HEK293 (cell line): ENCODE measurements at regions not wholly inside any gene's neighbourhood (a gene's known extent, or its start where the extent isn't known, plus 50 kb on each side); places are given as distances from the start of the nearest gene placed in this dataset.
"Not testable (repeated sequence)": the region's sequence is repeated elsewhere in the genome, so short reads cannot be mapped to it uniquely, and the experiment has no call there.

Experiments used
- CTCF ChIA-PET: fragments of 350-600 bp; formaldehyde crosslinking; extraction: SDS; loops from one replicate; lab custom pipeline; 2021; ENCODE audit warnings: antibody characterized with exemption; lab: Yijun Ruan, JAX
- POLR2A ChIA-PET: fragments of 300-600 bp; formaldehyde crosslinking; extraction: SDS; loops from one replicate; lab custom pipeline; 2020; ENCODE audit warnings: antibody characterized with exemption, inconsistent platforms; lab: Yijun Ruan, JAX
- H3K27ac ChIP-seq: fragments of 200-500 bp; sonication (Bioruptor generic); 2 replicates; pipeline ENCODE4 v1.5.1; 2014; ENCODE audit warnings: low read depth, low read length, control low read depth, inconsistent platforms; ENCODE audit errors: extremely low read depth
- H3K36me3 ChIP-seq, 2 experiments: fragments of 200-500 bp in 1 of 2; sonication (Bioruptor generic) in 1 of 2; 1 replicate in 1 of 2; 2 replicates in 1 of 2; pipeline ENCODE4 v1.5.1; 2014 to 2017; ENCODE audit warnings: inconsistent platforms in 2 of 2, low read length in 2 of 2; ENCODE audit not compliant: control insufficient read depth in 2 of 2, insufficient read depth in 1 of 2
- H3K4me1 ChIP-seq: fragments of 200-500 bp; sonication (Bioruptor generic); 2 replicates; pipeline ENCODE4 v1.5.1; 2014; ENCODE audit warnings: mild to moderate bottlenecking, low read length, inconsistent platforms; ENCODE audit not compliant: control insufficient read depth, insufficient read depth
- H3K4me3 ChIP-seq: 2 replicates; pipeline ENCODE4 v1.5.1; 2011; ENCODE audit warnings: low read depth, mild to moderate bottlenecking, control low read depth, low read length, moderate library complexity
- H3K9me3 ChIP-seq: fragments of 200-500 bp; sonication (Bioruptor generic); 2 replicates; pipeline ENCODE4 v1.5.1; 2014; ENCODE audit warnings: low read depth, low read length, inconsistent platforms; ENCODE audit not compliant: control insufficient read depth, insufficient read depth
- ZBTB8A ChIP-seq: fragments of 450-650 bp; formaldehyde crosslinking; IDR thresholded peaks from 2 replicates; pipeline ENCODE4 v1.5.1; 2016; ENCODE audit warnings: missing biosample characterization, missing genetic modification characterization
- ZNF140 ChIP-seq: fragments of 450-650 bp; formaldehyde crosslinking; IDR thresholded peaks from 2 replicates; pipeline ENCODE4 v1.5.1; 2016; ENCODE audit warnings: missing biosample characterization, missing genetic modification characterization
- ZNF394 ChIP-seq: fragments of 450-650 bp; formaldehyde crosslinking; IDR thresholded peaks from 2 replicates; pipeline ENCODE4 v1.5.1; 2016; ENCODE audit warnings: missing biosample characterization, missing genetic modification characterization, mild to moderate bottlenecking, moderate library complexity, borderline replicate concordance
- ZNF426 ChIP-seq: fragments of 450-650 bp; formaldehyde crosslinking; IDR thresholded peaks from 2 replicates; pipeline ENCODE4 v1.5.1; 2017; ENCODE audit warnings: missing biosample characterization, missing genetic modification characterization, mild to moderate bottlenecking, inconsistent platforms, moderate library complexity
- ZNF518A ChIP-seq: fragments of 450-650 bp; formaldehyde crosslinking; conservative IDR thresholded peaks from 2 replicates; pipeline ENCODE4 v1.5.1; 2016; ENCODE audit warnings: low read depth, missing biosample characterization, missing genetic modification characterization
- ZNF555 ChIP-seq: fragments of 450-650 bp; formaldehyde crosslinking; conservative IDR thresholded peaks from 2 replicates; pipeline ENCODE4 v1.5.1; 2017; ENCODE audit warnings: missing biosample characterization, mild to moderate bottlenecking, missing genetic modification characterization, inconsistent platforms
- ZNF558 ChIP-seq: fragments of 450-650 bp; formaldehyde crosslinking; IDR thresholded peaks from 2 replicates; pipeline ENCODE4 v1.5.1; 2016; ENCODE audit warnings: missing biosample characterization, missing genetic modification characterization
- ZNF623 ChIP-seq: fragments of 450-650 bp; formaldehyde crosslinking; IDR thresholded peaks from 2 replicates; pipeline ENCODE4 v1.5.1; 2016; ENCODE audit warnings: missing biosample characterization, missing genetic modification characterization
- ZNF654 ChIP-seq: fragments of 450-650 bp; formaldehyde crosslinking; IDR thresholded peaks from 2 replicates; pipeline ENCODE4 v1.5.1; 2016; ENCODE audit warnings: low read depth, missing biosample characterization, missing genetic modification characterization
- TF ChIP-seq, protein P1 (sequence below): fragments of 450-650 bp; formaldehyde crosslinking; conservative IDR thresholded peaks from 2 replicates; pipeline ENCODE4 v1.5.1; 2016; ENCODE audit warnings: low read depth, missing biosample characterization, missing genetic modification characterization

DNA sequence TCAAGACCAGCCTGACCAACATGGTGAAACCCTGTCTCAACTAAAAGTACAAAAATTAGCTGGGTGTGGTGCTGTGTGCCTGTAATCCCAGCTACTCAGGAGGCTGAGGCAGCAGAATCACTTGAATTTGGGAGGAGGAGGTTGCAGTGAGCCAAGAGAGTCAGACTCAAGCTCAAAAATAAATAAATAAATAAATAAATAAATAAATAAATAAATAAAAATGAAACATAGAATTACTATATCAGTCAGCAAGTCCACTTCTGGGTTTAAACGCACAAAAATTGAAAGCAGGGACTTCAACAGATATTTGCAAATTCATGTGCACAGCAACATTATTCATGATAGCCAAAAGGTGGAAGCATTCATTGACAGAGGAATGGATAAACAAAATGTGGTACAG is 875.2 kb upstream of the ALG10B start:
- H3K4me1 ChIP-seq, H3K4me3 ChIP-seq, H3K9me3 ChIP-seq, H3K36me3 ChIP-seq, CTCF ChIA-PET, POLR2A ChIA-PET, H3K27ac ChIP-seq: not testable (repeated sequence)
- peak; percentile 28; the same call in 1 of the 2 replicates for TF ChIP-seq ZNF623
- TF ChIP-seq ZNF555 (tag by site-specific recombination) = peak; percentile 27; the same call in 1 of the 2 replicates
- peak; percentile 45 for TF ChIP-seq ZNF426 (tag by site-specific recombination)
- 0 out of 2 replicates have a peak, but pooled peaks have one; percentile 23 for TF ChIP-seq ZNF654 (tag by site-specific recombination)
- TF ChIP-seq ZNF558 (tag by site-specific recombination) = 0 out of 2 replicates have a peak, but pooled peaks have one; percentile 27
- TF ChIP-seq, protein P1, sequence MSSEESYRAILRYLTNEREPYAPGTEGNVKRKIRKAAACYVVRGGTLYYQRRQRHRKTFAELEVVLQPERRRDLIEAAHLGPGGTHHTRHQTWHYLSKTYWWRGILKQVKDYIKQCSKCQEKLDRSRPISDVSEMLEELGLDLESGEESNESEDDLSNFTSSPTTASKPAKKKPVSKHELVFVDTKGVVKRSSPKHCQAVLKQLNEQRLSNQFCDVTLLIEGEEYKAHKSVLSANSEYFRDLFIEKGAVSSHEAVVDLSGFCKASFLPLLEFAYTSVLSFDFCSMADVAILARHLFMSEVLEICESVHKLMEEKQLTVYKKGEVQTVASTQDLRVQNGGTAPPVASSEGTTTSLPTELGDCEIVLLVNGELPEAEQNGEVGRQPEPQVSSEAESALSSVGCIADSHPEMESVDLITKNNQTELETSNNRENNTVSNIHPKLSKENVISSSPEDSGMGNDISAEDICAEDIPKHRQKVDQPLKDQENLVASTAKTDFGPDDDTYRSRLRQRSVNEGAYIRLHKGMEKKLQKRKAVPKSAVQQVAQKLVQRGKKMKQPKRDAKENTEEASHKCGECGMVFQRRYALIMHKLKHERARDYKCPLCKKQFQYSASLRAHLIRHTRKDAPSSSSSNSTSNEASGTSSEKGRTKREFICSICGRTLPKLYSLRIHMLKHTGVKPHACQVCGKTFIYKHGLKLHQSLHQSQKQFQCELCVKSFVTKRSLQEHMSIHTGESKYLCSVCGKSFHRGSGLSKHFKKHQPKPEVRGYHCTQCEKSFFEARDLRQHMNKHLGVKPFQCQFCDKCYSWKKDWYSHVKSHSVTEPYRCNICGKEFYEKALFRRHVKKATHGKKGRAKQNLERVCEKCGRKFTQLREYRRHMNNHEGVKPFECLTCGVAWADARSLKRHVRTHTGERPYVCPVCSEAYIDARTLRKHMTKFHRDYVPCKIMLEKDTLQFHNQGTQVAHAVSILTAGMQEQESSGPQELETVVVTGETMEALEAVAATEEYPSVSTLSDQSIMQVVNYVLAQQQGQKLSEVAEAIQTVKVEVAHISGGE (tag by site-specific recombination) = peak; percentile 44; the same call in 1 of the 2 replicates
- TF ChIP-seq ZBTB8A (tag by site-specific recombination) = 0 out of 2 replicates have a peak, but pooled peaks have one; percentile 24
- peak; percentile 73; the same call in 1 of the 2 replicates for TF ChIP-seq ZNF394
- peak; percentile 64; the same call in 1 of the 2 replicates for TF ChIP-seq ZNF518A
- 0 out of 2 replicates have a peak, but pooled peaks have one; percentile 9 for TF ChIP-seq ZNF140 (tag by site-specific recombination)

DNA sequence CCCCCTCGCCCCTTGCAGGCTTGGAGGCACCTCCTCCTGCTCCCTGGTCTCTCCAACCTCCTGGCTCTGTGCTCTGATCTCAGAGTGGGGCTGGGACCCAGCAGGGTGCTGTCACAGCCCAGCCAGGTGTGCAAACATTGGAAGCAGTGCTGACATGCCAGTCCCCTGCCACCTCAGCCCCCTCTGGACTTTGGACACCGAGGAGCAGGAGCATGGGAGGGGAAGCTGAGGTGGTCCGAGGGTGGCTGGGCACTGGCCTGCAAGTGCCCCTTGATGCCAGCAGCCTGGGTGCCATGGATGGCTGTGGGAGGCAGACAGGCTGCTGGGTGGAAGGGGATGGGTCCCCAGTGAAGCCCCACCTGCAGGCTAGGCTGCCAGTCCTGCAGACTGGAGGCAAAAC is 860.9 kb upstream of the ALG10B start:
- H3K9me3 ChIP-seq, POLR2A ChIA-PET, H3K36me3 ChIP-seq, H3K4me1 ChIP-seq, H3K27ac ChIP-seq, CTCF ChIA-PET, H3K4me3 ChIP-seq: not testable (repeated sequence)

DNA sequence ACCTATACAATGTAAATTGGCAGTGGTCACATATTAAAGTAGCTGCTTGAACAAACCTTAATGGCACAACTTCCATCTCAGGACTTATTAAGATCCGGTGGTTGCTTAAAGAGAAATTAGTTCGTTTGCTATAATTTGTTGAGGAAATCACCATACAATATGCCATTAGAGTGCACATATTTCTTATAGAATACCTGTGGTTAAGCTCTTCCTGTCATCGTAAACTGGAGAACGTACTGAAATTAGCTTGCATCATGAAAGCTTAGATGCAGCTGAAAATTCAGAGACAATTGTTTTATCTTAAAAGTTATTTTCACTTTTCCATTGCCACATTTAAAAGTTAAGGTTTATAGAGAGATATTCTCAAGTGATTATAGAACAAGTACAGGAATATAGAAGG is 818.6 kb upstream of the ALG10B start:
- H3K4me3 ChIP-seq, POLR2A ChIA-PET, H3K4me1 ChIP-seq, H3K9me3 ChIP-seq, H3K27ac ChIP-seq, CTCF ChIA-PET, H3K36me3 ChIP-seq: not testable (repeated sequence)

- H3K4me1 ChIP-seq, H3K4me3 ChIP-seq, CTCF ChIA-PET, H3K9me3 ChIP-seq, H3K36me3 ChIP-seq, POLR2A ChIA-PET, H3K27ac ChIP-seq: not testable (repeated sequence)
These were observed 806.3 kb upstream of the ALG10B start for GRCh38 chr12:37510256-37510655.

GRCh38 chr12:37540581-37540980 is 776.0 kb upstream of the ALG10B start:
- CTCF ChIA-PET, H3K27ac ChIP-seq, H3K4me1 ChIP-seq, H3K9me3 ChIP-seq, H3K4me3 ChIP-seq, POLR2A ChIA-PET, H3K36me3 ChIP-seq: not testable (repeated sequence)
